Transverse colon (tissue), 4 donors: ENCODE measurements at regions not wholly inside any gene's neighbourhood (a gene's known extent, or its start where the extent isn't known, plus 50 kb on each side); places are given as distances from the start of the nearest gene placed in this dataset.
"Not testable (repeated sequence)": the region's sequence is repeated elsewhere in the genome, so short reads cannot be mapped to it uniquely, and the experiment has no call there.

Source experiments
- DNase-seq: peaks from one replicate; pipeline ENCODE4 v3.0.0-alpha.2; 2019
- H3K27ac ChIP-seq, 4 donors: fragments of 200-600 bp; sonication (generic); 2 replicates each; pipeline ENCODE4 v1.5.1; 2016 to 2018; ENCODE audit warnings: inconsistent platforms in 4 of 4
- H3K27me3 ChIP-seq: fragments of 200-600 bp; sonication (generic); 2 replicates; pipeline ENCODE4 v1.5.1; 2017; ENCODE audit warnings: inconsistent platforms
- H3K36me3 ChIP-seq, 4 donors: fragments of 200-600 bp; sonication (generic); 2 replicates each; pipeline ENCODE4 v1.5.1; 2017 to 2019; ENCODE audit warnings: inconsistent platforms in 4 of 4
- H3K4me1 ChIP-seq, 4 donors: fragments of 200-600 bp; sonication (generic); 2 replicates each; pipeline ENCODE4 v1.5.1; 2017 to 2020; ENCODE audit warnings: inconsistent platforms in 4 of 4
- H3K4me3 ChIP-seq, 4 donors: fragments of 200-600 bp; sonication (generic); 1 replicate in 1 of 4; 2 replicates in 3 of 4; pipeline versions ENCODE4 v1.5.1 to v1.6.1; 2017 to 2019; ENCODE audit warnings: inconsistent platforms in 4 of 4
- H3K9me3 ChIP-seq, 2 donors: fragments of 200-600 bp; sonication (generic); 2 replicates each; pipeline ENCODE4 v1.5.1; 2017 to 2019; ENCODE audit warnings: inconsistent platforms in 2 of 2
- EP300 ChIP-seq: sonication (generic); formaldehyde crosslinking; IDR thresholded peaks from one replicate; pipeline ENCODE4 v1.6.1; 2017; ENCODE audit warnings: antibody characterized with exemption, low read depth
- POLR2A ChIP-seq: fragments of 450-650 bp; IDR thresholded peaks from one replicate; pipeline ENCODE4 v1.6.1; 2016; ENCODE audit warnings: antibody characterized with exemption, mild to moderate bottlenecking, moderate library complexity
- POLR2AphosphoS5 ChIP-seq, 3 donors: sonication (generic); formaldehyde crosslinking; IDR thresholded peaks; one replicate each; pipeline ENCODE4 v1.6.1; 2016; ENCODE audit warnings: antibody characterized with exemption in 3 of 3
- WGBS, 2 donors: methylation state at CpG; one replicate each; pipeline ENCODE4 v1.1.5; 2018; ENCODE audit warnings: low coverage in 1 of 2; 5-methylcytosine and 5-hydroxymethylcytosine counted together
- in situ Hi-C, 4 donors: fragments of 200-750 bp; cut with MboI; loops; one replicate each; pipeline versions ENCODE4 v1.15.0 to v1.15.1; 2017; ENCODE audit warnings: low sequenced_read_pairs in 3 of 4, low pct_ligation_motif_present in 1 of 4, low pct_unique_long_range_greater_than_20kb in 1 of 4
- intact Hi-C: fragments of 100-400 bp; cut with DNase I; formaldehyde crosslinking; loops from one replicate; pipeline ENCODE4 v1.15.1; 2023; ENCODE audit warnings: low total_unique reads
- TF ChIP-seq, protein P1 (sequence below), 5 experiments: fragments of 200-600 bp in 3 of 5; fragments of 450-650 bp in 2 of 5; sonication (generic) in 3 of 5; IDR thresholded peaks; 1 replicate in 2 of 5; 2 replicates in 3 of 5; pipeline ENCODE4 v1.5.1; 2016 to 2017; ENCODE audit warnings: antibody characterized with exemption in 5 of 5, inconsistent platforms in 3 of 5, mild to moderate bottlenecking in 2 of 5, moderate library complexity in 1 of 5

DNA sequence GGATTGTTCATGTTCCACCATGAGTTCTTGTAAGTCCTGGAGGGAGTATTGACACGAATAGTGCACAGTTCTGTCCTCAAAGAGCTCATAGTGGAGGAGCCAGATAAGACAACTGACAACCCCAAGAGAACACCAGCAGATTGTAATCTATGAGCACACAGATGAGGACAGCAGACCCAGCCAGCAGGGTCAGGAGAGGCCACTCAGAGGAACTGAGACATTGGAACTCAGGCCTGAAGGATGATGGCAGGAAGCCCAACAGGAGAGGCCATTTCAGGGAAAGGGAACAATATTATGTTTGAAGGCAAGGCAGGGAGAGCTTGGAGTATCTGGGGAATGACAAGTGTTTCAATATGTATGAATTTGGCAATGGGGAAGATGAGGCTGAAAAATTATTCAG, 63.7 kb upstream of the IPO5 start:
- WGBS, 2 donors = 43 to 64% methylated on average over 1 of the region's 1 CpG

DNA sequence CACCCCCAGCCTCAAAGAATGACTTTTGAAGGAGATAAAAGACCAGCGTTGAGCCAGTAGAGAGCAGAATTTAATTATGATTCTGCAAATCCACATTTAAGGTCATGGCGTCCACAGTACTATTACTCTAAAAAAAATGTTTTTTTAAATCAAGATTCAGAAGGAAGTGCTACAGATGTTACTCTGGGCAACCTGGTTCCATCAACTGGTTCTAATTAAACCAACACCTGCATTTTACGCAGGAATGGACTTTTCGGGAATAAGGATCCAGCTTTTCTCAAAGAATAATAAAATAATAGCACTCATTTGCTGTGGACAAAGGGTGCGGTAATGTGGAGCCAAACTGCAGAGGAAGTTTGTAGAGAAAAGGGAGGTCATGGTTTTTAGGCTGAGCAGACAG, 62.9 kb upstream of the IPO5 start:
- intact Hi-C loops = no loop called here

More for the DNA sequence above, 63.7 kb upstream of the IPO5 start:
- Histone ChIP-seq H3K27ac (no peak overlapping the region), H3K4me1 (no peaks in the 10 kb centered on the region), H3K36me3 (no peaks in the 10 kb centered on the region), H3K4me3 (no peak overlapping the region), H3K27me3 (no peaks in the 10 kb centered on the region), H3K9me3 (no peaks in the 10 kb centered on the region)
- in situ Hi-C loops = no loop called here
- no peak for DNase-seq
- intact Hi-C loops = no loop called here
- TF ChIP-seq, protein P1, sequence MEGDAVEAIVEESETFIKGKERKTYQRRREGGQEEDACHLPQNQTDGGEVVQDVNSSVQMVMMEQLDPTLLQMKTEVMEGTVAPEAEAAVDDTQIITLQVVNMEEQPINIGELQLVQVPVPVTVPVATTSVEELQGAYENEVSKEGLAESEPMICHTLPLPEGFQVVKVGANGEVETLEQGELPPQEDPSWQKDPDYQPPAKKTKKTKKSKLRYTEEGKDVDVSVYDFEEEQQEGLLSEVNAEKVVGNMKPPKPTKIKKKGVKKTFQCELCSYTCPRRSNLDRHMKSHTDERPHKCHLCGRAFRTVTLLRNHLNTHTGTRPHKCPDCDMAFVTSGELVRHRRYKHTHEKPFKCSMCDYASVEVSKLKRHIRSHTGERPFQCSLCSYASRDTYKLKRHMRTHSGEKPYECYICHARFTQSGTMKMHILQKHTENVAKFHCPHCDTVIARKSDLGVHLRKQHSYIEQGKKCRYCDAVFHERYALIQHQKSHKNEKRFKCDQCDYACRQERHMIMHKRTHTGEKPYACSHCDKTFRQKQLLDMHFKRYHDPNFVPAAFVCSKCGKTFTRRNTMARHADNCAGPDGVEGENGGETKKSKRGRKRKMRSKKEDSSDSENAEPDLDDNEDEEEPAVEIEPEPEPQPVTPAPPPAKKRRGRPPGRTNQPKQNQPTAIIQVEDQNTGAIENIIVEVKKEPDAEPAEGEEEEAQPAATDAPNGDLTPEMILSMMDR (IDR thresholded peaks at IDR 0.05) = no peak
- TF ChIP-seq EP300 = no peak
- no peak for TF ChIP-seq POLR2AphosphoS5 (IDR thresholded peaks at IDR 0.05)
- no peak for TF ChIP-seq POLR2A

DNA sequence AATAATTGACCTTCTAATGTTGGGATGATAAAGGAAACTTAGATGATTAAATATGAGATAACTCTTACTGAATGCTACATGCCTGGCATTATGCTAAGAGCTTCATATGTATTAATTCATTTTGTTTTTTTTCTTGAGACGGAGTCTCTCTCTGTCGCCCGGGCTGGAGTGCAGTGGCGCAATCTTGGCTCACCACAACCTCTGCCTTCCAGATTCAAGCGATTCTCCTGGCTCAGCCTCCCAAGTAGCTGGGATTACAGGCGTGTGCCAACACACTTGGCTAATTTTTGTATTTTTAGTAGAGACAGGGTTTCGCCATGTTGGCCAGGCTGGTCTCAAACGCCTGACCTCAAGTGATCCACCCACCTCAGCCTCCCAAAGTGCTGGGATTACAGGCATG, 61.5 kb upstream of the IPO5 start:
- H3K27me3 ChIP-seq, H3K36me3 ChIP-seq, DNase-seq, H3K4me1 ChIP-seq, H3K27ac ChIP-seq, H3K9me3 ChIP-seq, in situ Hi-C loops, intact Hi-C loops, H3K4me3 ChIP-seq: not testable (repeated sequence)
- 84% methylated on average over 8 of the region's 8 CpGs; no CpG with 5 or more reads in 1 of the 2 donors for WGBS, 2 donors

More for the DNA sequence above, 62.9 kb upstream of the IPO5 start:
- TF ChIP-seq POLR2A = no peak
- TF ChIP-seq POLR2AphosphoS5 (IDR thresholded peaks at IDR 0.05) = no peak
- TF ChIP-seq EP300 = no peak
- TF ChIP-seq, protein P1 (IDR thresholded peaks at IDR 0.05) = no peak
- Histone ChIP-seq H3K4me3 (no peak overlapping the region), H3K36me3 (no peaks in the 10 kb centered on the region), H3K27ac (no peak overlapping the region), H3K9me3 (no peaks in the 10 kb centered on the region), H3K4me1 (no peaks in the 10 kb centered on the region), H3K27me3 (no peaks in the 10 kb centered on the region)
- WGBS, 2 donors = 91 to 95% methylated on average over 5 of the region's 5 CpGs
- in situ Hi-C loops = no loop called here
- no peak for DNase-seq

DNA sequence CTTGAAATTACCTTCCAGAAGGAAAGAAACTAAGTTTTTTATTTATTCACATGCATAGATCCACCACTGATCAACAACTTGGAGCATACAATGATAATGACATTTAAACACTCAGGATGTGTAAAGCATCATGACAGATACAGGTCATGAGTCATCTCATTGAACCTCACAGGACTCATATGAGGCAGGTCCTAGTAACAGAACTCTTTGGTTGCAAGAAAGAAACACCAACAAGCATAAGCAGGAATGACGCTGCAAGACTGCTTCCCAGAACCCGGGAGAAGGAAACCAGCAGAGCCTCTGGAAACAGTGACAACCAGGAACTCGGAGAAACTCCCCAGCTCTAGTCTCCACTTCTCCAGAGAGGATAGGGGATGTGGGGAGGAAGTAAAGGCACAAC, 60.8 kb upstream of the IPO5 start:
- Histone ChIP-seq H3K4me1 (no peaks in the 10 kb centered on the region), H3K4me3 (no peak overlapping the region), H3K9me3 (no peaks in the 10 kb centered on the region), H3K27ac (no peak overlapping the region), H3K27me3 (no peaks in the 10 kb centered on the region), H3K36me3 (no peaks in the 10 kb centered on the region)
- in situ Hi-C loops = no loop called here
- intact Hi-C loops = no loop called here
- WGBS, 2 donors = 85 to 100% methylated on average over 1 to 3 of the region's 3 CpGs
- DNase-seq = no peak
- TF ChIP-seq POLR2AphosphoS5 (IDR thresholded peaks at IDR 0.05) = no peak

DNA sequence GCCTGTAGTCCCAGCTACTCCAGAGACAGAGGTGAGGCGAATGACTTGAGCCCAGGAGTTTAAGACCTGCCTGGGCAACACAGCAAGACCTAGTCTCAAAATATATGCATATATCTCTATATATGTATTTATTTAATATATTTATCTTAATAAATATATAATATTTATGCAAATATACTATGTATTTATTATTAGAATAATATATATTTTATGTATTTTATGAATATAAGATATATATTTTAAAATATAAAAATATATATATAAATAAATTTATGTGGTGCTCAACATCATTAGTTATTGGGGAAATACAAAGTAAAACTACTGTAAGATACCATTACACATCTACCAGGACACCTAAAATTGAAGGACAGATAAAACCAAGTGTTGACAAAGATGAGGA, 58.1 kb upstream of the IPO5 start:
- Histone ChIP-seq H3K27me3 (no peaks in the 10 kb centered on the region), H3K36me3 (no peaks in the 10 kb centered on the region), H3K4me1 (peaks cover 0 to 6% (median 0%) of the 10 kb centered on the region in 4 donors), H3K4me3 (no peak overlapping the region), H3K27ac (no peak overlapping the region), H3K9me3 (no peaks in the 10 kb centered on the region)
- in situ Hi-C loops = no loop called here
- WGBS, 2 donors = 75 to 100% methylated on average over 1 of the region's 1 CpG
- no peak for DNase-seq
- TF ChIP-seq POLR2AphosphoS5 (IDR thresholded peaks at IDR 0.05) (no peak), EP300 (no peak), POLR2A (no peak)
- TF ChIP-seq, protein P1 (IDR thresholded peaks at IDR 0.05) = no peak
- intact Hi-C loops = no loop called here
